ACC112 (cell line): ENCODE measurements at regions not wholly inside any gene's neighbourhood (a gene's known extent, or its start where the extent isn't known, plus 50 kb on each side); places are given as distances from the start of the nearest gene placed in this dataset.

ENCODE experiments used
- H2AFZ ChIP-seq: fragments of 200-600 bp; sonication (generic); one replicate; pipeline ENCODE4 v1.6.0; 2017; ENCODE audit warnings: antibody characterized with exemption, low read length; ENCODE audit not compliant: unreplicated experiment
- H3K27ac ChIP-seq: fragments of 200-600 bp; sonication (generic); 2 replicates; pipeline ENCODE4 v1.5.1; 2014; ENCODE audit warnings: low read depth, mild to moderate bottlenecking, antibody characterized with exemption, low read length, moderate library complexity
- H3K27me3 ChIP-seq: fragments of 200-600 bp; sonication (generic); 2 replicates; pipeline ENCODE4 v1.6.1; 2014; ENCODE audit warnings: mild to moderate bottlenecking, antibody characterized with exemption, low read length, moderate library complexity, mixed read lengths; ENCODE audit not compliant: insufficient read depth
- H3K36me3 ChIP-seq: fragments of 200-600 bp; sonication (generic); 2 replicates; pipeline ENCODE4 v1.6.1; 2016; ENCODE audit warnings: mild to moderate bottlenecking, antibody characterized with exemption, low read length, moderate library complexity, mixed read lengths; ENCODE audit not compliant: insufficient read depth
- H3K4me1 ChIP-seq: fragments of 200-600 bp; sonication (generic); one replicate; pipeline ENCODE4 v1.6.1; 2016; ENCODE audit warnings: low read length, mixed read lengths; ENCODE audit not compliant: insufficient read depth, unreplicated experiment, control insufficient read depth
- H3K4me3 ChIP-seq: fragments of 200-600 bp; sonication (generic); 2 replicates; pipeline ENCODE4 v1.5.1; 2014; ENCODE audit warnings: mild to moderate bottlenecking, low read depth, low read length
- H3K79me2 ChIP-seq: fragments of 200-600 bp; sonication (generic); one replicate; pipeline ENCODE4 v1.6.0; 2016; ENCODE audit warnings: low read length; ENCODE audit not compliant: control insufficient read depth, unreplicated experiment, insufficient read depth

DNA sequence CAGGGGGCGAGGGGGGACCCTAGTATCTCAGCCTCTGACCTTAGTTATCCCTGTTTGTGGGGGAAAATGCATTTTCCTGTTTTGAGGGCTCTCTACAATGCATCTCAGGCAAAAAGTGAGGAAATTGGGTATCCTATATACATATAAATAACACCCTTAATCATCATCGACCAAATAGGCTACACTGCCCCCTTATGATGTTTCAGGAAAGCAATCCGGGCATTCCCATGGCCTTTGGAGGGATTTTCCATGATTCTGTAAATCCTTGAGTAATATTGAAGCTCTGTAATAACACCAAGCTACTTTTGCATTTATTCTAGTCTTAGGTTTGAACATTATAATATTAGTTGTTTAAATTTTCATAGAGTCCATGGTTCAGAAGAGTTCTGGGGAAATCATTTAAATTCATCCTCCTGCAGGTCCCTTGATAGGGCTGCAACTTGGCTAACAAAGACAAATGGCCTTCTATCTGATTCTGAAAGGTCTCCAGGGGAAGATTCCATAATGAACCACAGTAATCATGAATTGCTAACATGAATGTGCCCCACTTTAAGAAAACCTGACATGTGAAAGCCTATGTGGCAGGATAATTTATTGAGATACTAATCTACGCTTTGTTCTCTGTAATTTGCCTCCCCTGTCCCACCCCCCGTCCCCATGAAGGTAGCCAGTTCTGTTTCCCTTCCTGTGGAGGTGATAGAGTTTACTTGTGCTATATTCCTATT, 91.5 kb upstream of the SCOC start:
- no peaks in the 10 kb centered on the region for H3K36me3 ChIP-seq
- no peak overlapping the region for H3K27ac ChIP-seq
- H3K4me3 ChIP-seq = no peak overlapping the region
- H3K27me3 ChIP-seq = peaks cover 40% of the 10 kb centered on the region
- no peak overlapping the region for H2AFZ ChIP-seq
- no peaks in the 10 kb centered on the region for H3K79me2 ChIP-seq
- peaks cover 10% of the 10 kb centered on the region for H3K4me1 ChIP-seq

DNA sequence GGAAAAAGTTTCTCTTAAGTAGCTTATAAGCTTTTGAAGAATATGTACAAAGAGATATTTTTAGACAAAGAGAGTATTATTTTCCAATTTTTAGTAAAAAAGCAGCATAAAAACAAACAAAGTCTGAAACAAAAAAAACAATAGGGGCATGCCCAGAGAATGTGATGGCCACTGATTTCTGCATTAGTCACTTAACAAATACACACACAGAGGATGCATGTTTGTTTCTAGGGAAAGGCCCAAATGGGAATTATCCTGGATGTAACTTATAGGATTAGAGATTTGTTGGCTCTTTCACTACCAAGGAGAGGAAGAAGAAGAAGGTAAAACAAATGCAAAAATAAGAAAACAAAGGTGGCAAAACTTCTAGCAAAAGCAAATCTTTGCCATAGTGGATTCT, 95.9 kb upstream of the SCOC start:
- H3K27ac ChIP-seq = peak overlapping the region; percentile 10; the same call in 1 of the 2 replicates
- no peaks in the 10 kb centered on the region for H3K79me2 ChIP-seq
- H3K27me3 ChIP-seq = peaks cover 5% of the 10 kb centered on the region; the same call in 1 of the 2 replicates
- H2AFZ ChIP-seq = no peak overlapping the region
- H3K4me3 ChIP-seq = no peak overlapping the region
- H3K4me1 ChIP-seq = peaks cover 10% of the 10 kb centered on the region
- H3K36me3 ChIP-seq = no peaks in the 10 kb centered on the region

DNA sequence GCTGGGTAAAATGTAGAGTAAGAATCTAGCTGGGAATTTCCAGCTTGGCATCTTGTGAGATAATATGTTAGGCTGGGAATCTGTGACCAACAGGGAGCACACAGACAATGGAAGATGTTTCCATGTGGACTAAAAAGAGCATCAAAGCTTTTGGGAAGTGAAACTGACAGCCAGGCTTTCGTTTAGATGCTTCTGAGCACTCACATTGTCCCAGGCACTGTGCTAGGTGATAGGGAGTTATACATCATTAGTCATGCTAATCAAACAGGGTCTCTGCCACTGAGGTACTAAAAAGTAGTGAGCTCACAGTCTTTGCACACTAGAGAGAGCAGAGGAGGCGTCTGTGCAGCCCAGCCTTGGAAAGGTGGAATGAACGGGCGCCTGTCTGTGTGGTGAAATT, 101.9 kb upstream of the SCOC start:
- Histone ChIP-seq H3K79me2 (no peaks in the 10 kb centered on the region), H3K27me3 (0 out of 2 replicates have a peak, but pooled peaks cover 7% of the 10 kb centered on the region), H3K4me1 (no peaks in the 10 kb centered on the region), H3K36me3 (no peaks in the 10 kb centered on the region), H3K4me3 (no peak overlapping the region), H2AFZ (no peak overlapping the region), H3K27ac (no peak overlapping the region)

DNA sequence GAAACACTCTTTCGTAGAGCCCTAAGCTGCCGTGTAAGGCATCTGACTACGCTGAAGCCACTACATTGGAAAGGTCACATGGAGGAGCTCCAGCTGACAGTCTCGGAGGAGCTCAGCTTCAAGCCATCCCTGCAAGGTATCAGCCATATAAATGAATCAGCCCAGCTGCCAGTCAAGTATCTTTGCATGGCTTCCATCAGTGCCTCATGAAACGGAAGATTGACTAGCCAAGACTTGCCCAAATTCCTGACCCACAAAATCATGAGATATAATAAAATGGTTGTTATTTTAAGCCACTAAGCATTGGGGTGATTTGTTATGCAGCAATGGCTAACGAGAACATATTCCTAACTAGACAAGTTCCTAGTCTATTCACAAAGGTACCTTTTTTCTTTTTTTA, 104.1 kb upstream of the SCOC start:
- H3K4me3 ChIP-seq = no peak overlapping the region
- H3K4me1 ChIP-seq = no peaks in the 10 kb centered on the region
- H3K36me3 ChIP-seq = no peaks in the 10 kb centered on the region
- 0 out of 2 replicates have a peak, but pooled peaks cover 7% of the 10 kb centered on the region for H3K27me3 ChIP-seq
- no peak overlapping the region for H3K27ac ChIP-seq
- no peak overlapping the region for H2AFZ ChIP-seq
- H3K79me2 ChIP-seq = no peaks in the 10 kb centered on the region

DNA sequence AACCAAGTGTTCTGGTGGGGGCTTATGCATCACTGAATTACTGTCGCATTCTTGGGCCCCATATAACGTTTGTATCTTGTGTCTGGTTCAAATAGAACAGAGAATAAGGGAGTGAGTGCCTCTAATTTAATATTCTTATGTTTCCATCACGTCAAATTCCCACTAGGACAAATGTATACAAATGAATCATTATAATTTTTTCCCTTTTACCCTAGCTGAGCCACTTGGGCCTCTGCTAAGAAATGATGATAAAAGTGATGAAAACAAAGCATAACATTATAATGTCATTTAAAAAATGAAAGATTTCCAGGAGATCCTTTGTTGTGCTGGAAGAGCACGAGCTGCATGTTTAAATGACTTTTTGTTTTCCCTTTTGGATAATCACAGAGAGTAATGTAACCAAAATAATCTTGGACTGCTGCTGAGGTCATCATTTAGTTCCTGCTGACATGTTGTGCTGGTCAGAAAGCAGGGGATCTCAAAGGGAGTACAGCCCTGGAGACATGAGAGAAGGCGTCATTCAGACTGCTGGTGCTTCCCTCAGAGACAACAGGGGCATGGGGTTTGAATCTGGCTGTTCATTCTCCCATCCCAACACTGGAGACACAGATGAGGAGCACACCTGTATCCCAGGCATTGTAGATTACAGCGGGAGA, 105.1 kb upstream of the SCOC start:
- no peaks in the 10 kb centered on the region for H3K4me1 ChIP-seq

DNA sequence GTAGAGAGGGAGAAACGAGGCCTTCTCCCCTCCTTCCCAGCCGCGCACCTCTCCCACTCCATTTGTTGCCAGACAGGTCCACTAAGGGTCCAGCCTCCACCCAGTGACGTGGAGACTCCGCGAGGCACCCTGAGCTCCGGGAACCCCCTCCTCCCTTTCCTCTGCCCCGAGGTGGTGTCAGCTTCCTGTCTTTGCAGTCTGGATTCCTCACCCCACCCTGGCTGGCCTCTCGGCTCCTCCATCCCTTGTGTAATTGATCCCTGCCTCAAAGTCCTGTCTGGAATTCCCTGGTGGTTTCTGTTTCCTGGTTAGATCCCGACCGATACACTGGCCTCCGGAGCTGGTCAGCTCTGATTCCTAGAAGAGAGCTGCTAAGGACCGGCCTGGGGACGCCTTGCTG, 105.9 kb upstream of the SCOC start:
- Histone ChIP-seq H3K27ac (no peak overlapping the region), H2AFZ (no peak overlapping the region), H3K27me3 (0 out of 2 replicates have a peak, but pooled peaks cover 7% of the 10 kb centered on the region), H3K79me2 (no peaks in the 10 kb centered on the region), H3K36me3 (no peaks in the 10 kb centered on the region), H3K4me3 (no peak overlapping the region), H3K4me1 (no peaks in the 10 kb centered on the region)

More for the DNA sequence above, 105.1 kb upstream of the SCOC start:
- H3K27ac ChIP-seq = no peak overlapping the region
- H3K79me2 ChIP-seq = no peaks in the 10 kb centered on the region
- H3K4me3 ChIP-seq = no peak overlapping the region
- 0 out of 2 replicates have a peak, but pooled peaks cover 7% of the 10 kb centered on the region for H3K27me3 ChIP-seq
- H3K36me3 ChIP-seq = no peaks in the 10 kb centered on the region
- H2AFZ ChIP-seq = no peak overlapping the region

DNA sequence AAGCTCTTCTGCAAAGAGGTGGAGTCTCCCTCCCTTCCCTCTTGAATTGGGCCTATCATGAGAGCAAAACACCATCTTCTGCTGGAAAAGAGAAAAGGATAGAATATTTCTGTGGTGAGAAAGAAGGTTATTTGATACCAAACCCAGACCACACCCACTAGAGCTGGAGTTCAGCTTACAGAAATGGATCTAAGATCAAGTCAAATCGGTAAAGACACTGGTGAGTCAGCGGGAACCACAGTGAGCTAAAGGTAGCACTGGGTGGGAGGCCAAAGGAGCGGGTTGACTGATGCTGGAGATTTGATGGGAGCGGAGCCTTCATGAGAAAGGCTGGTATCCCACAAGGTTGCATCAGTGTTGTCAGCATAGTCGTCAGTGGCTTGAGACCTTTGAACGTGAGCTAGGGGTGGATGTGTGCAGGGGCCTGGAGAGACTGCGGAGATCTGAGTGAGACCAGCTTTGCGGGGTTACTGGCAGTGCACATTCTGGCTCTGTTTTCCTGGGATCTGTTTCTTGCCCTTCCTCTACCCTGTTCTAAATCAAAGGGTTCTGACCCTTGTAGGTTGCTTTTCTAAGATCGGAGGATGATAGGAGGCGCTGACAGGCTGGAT, 106.4 kb upstream of the SCOC start:
- no peak overlapping the region for H3K4me3 ChIP-seq
- 0 out of 2 replicates have a peak, but pooled peaks cover 7% of the 10 kb centered on the region for H3K27me3 ChIP-seq
- no peak overlapping the region for H3K27ac ChIP-seq
- H3K4me1 ChIP-seq = no peaks in the 10 kb centered on the region
- no peaks in the 10 kb centered on the region for H3K79me2 ChIP-seq
- H3K36me3 ChIP-seq = no peaks in the 10 kb centered on the region
- no peak overlapping the region for H2AFZ ChIP-seq

DNA sequence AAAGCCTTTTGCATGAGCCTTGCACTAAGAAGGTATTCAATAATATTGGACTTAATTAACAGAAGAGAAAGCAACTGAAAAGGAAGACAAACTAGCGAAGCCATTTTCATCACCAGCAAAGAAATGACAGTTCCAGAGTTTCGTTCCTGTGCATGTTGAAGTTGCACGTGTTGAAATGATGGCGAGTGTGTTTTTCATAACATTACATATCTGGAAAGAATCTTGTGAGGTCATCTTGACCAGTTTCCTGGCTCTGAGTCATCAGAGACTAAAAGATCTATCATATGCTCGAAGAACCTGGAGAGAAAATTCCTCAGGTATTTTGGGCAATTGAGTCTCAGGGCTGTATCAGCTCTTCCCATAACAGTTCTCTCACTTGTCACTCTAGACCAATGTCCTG, 106.2 kb upstream of the MAML3 start:
- Histone ChIP-seq H3K4me1 (peaks cover 44% of the 10 kb centered on the region), H3K36me3 (no peaks in the 10 kb centered on the region), H2AFZ (no peak overlapping the region), H3K4me3 (no peak overlapping the region), H3K27ac (peak overlapping the region; percentile 16), H3K27me3 (no peaks in the 10 kb centered on the region), H3K79me2 (no peaks in the 10 kb centered on the region)

DNA sequence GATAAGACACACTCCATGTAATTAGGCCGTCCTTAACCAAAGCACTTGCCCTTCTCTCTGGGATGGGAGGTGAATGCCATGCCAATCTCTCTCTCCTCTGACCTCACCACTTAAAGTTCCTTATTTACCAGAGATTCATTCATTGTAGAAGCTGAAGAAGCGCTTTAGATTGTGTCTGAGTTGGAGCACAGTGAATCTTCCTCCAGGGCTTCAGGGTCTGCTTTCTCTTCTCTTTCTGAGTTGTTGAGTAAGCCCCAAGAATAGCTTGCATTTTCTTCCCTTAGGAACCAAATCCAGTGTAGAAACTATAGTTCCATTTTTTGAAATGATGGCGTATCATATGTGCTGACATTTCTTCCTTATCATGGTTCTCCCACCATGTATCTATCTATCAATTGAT, 104.5 kb upstream of the MAML3 start:
- Histone ChIP-seq H3K27me3 (no peaks in the 10 kb centered on the region), H3K4me3 (no peak overlapping the region), H3K79me2 (no peaks in the 10 kb centered on the region), H3K4me1 (peaks cover 57% of the 10 kb centered on the region), H3K36me3 (no peaks in the 10 kb centered on the region), H2AFZ (no peak overlapping the region), H3K27ac (no peak overlapping the region)

DNA sequence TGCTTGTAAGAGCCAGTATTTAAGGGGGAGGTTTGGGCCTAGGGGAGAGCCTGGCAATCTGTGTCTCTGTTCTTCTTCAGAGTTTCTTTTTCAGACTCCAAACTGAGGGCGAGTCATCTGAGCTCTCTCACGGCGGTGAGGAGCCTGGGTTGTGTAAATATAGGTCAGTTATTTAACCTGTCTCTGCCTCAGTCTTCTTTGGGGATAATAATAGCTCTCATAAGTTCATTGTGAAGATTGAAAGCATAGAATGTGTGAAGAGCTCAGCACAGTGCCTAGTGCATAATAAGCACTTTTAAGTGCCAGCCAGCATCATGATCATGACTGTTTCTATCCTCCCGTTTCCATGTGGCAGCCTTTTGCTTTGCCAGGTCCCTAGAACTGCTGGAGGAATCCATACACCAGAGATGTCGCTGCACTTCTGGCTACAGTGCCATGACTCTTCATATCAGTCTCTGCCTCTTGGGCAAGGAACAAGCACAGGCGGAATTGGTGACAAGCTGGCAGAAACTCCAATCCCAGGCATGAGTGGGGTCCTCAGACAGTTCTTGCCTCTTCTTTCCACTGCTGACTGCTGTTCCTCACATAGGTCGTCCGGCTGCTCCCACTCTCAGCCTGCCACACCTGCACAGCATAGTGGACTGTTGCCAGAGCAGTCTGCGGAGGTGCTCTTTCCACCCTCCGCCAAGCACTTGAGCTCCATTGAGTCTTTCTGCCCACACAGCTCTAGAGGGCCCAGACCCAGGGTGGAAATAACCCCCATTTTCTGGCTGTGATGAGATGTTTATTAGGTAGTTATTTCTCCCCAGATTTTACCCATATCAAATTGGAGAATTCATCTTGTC, 103.7 kb upstream of the MAML3 start:
- Histone ChIP-seq H2AFZ (no peak overlapping the region), H3K27me3 (no peaks in the 10 kb centered on the region)

More for the DNA sequence above, 103.7 kb upstream of the MAML3 start:
- H3K36me3 ChIP-seq = no peaks in the 10 kb centered on the region
- peak overlapping the region; percentile 17; the same call in 1 of the 2 replicates for H3K4me3 ChIP-seq
- H3K27ac ChIP-seq = peak overlapping the region; percentile 79
- no peaks in the 10 kb centered on the region for H3K79me2 ChIP-seq
- H3K4me1 ChIP-seq = peaks cover 59% of the 10 kb centered on the region
